NCI-H226 (cell line): ENCODE measurements at regions not wholly inside any gene's neighbourhood (a gene's known extent, or its start where the extent isn't known, plus 50 kb on each side); places are given as distances from the start of the nearest gene placed in this dataset.

Experiments used
- DNase-seq: peaks from one replicate; pipeline ENCODE4 v3.0.0-alpha.2; 2015

DNA sequence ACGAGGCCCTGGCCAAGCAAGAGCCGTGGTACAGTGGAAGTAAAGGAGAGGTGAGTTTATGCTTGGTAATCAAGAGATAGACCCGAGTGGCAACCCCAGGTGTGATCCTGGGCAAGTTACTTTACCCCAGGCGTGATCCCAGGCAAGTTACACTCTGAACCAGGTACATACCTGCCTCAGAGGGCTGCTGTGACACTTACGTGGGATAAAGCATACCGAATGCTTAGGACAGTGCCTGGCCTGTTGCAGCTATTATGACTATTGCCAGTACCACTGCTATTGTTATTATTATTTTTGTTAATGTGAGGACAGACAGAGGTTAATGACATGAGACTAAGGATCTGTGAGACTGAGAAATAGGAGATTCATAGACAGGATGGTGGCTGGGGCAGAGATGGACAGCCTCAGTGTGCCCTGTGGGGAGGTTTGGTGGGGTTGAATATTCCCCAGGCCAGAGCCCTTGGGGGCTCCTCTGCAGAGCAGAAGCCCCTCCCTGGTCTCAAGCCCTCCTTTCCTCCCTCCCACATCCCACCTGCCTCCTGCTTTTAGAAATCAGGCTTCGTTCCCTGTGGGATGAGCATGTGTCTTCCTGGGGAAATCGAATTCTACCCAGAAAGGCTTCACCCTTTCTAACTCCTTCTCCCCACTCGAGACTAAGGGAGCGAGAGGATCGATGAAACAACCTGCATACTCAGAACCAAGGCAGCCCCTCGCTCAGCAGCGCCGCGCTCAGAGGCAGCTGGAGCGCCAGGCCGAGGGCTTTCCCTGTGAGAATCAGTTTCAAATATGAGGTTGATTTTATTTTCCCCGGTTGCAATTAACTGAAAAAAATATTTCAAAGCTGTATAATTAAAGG, 62.0 kb upstream of the SIX3 start:
- DNase-seq, result no peak

DNA sequence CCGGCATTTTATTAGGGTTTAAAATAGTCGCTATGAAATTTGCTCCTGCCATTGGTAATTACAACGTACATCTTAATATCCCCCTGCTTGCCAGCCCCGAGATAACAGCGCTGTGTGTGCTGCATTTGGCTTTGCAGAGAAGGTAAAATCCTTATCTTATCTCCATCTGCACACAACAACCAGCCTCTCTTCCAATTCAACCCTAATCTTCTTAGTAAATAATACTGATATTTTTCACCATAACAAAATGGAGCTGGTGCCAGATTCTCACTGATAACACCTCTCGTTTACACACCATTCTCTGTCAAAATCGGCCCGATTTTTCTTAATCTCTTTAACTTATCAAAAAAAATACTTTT, 61.4 kb upstream of the SIX3 start:
- DNase-seq, result no peak

DNA sequence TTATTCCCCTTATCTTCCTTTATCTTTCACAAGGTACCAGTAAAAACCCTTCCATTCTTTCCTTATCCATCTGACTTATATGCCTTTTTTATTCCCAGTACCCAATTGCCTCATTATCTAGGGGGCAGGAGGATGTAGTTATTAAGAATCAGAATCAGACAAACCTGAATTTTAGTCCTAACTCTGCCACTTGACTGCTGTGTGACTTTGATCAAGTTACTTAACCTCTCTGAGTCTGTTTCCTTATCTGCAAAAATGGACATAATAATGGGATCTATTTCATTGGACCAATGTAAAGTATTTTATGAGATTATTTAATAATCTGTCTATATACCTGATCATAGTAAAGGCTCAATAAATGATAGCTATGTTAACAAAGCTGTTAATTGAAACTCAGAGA, 59.6 kb upstream of the SIX3 start:
- DNase-seq, result no peak

DNA sequence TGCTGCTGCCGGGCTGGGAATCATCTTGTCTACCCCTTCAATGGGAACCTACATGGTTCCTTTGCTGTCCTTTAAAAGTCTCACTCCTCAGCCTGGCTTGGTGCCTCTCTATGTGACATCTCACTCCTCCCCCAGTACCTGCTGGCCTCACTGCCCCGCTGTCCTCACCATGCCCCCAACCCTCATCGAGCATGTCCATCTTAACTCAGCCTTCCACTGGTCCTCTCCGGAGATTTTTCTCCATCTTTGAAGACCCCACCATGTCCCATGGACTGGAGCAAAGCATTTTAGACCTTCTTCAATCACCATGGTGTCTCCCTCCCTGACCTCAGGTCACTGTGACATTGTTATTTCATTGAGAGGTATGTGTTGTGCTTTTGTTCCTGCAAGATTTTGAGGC, 58.1 kb upstream of the SIX3 start:
- DNase-seq, result no peak

DNA sequence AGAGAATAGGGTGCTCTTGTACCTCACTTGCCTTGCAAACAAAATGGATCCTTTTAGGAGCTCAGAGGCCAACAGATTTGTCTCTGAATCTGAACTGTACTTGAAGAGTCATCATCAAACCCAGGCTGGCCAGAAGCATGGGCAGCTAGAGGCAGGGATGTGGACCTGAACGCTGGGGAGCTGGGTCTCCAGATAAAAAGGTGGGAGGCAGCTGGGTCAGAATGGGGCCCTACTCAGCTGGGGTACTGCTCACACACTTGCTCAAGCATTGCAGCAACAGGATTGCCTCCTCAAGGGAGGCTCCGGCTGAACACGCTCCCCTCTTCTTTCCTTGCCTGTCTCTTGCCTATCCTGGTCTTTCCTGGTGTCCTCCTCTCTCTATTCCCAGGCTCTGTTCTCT, 57.3 kb upstream of the SIX3 start:
- no peak for DNase-seq

DNA sequence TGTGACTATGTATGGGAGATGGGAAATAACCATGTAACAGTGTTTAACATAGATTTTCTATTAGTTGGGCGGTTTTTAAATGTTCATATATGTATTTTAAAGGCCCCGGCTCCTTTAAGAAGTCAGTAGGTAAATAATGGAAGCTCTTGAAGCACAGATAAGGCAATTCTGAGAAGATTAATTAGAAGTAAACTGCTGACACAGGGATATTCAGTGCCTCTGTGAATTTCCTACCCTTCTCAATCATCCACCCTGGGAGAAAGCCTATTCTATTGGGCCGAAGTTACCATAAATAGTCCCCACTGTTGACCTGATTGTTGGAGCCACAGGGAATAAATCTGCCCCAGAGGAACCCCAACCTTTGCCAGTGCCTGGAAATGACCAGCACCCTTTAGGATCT, 56.8 kb upstream of the SIX3 start:
- no peak for DNase-seq

DNA sequence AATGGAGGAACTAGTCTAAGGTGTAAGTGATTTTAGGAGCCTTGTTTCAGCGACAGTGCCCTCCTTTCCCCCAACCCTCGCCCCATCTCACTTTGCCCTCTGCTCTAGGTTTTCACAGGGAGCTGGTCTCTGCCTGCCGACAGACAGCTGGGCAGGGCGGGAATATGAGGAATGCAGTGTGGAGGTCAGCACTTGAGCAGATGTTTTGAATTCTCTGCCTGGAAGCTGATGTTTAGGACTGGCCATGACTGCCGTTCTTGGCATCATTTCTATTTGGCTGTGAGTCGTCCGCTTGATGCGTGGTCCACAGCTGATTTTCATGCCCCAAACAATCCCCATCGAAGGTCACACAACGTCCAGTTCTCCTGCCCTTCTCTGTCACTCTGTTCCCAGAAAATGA, 55.1 kb upstream of the SIX3 start:
- DNase-seq, result no peak

DNA sequence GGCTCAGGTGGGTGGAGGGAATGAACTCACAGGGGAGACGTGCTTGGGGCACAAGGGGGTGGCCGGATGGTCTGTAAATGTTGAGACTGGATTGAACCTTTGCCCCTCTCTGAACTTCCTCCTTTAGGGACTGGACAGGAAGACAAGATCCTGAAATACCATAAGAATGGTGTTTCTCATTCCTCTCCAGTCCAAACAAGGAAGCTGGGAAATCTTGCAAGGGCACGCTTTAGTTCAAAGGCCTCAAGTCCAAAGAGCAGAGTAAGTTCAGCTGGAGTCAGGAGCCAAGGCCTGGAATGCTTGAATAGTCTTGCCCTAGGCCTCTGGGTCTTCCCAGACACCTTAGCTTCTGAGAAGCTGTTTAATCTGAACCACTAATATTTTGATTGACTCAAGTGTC, 52.4 kb upstream of the SIX3 start:
- DNase-seq, result no peak
